ENCODE measurements at regions not wholly inside any gene's neighbourhood (a gene's known extent, or its start where the extent isn't known, plus 50 kb on each side); places are given as distances from the start of the nearest gene placed in this dataset.

DNA sequence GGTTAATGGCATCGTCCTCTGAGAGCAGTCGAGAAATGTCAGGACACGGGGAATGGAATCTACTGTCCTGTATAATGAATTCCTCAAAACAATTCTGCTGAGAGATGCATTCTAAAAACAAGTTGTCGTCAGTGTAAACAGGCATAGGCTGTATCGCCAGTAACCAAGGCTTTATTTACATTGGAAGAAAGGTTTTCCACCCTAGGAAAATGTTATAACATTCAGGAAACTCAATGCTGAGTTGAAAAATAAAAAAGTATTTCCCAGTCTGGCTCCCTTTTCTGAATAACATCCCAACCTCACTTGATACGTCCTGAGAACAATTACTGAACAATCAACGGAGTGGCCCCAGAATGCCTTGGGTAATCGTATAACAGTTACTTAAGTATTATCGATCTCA is 79.6 kb upstream of the UCN3 start:
- TF ChIP-seq, protein P1, sequence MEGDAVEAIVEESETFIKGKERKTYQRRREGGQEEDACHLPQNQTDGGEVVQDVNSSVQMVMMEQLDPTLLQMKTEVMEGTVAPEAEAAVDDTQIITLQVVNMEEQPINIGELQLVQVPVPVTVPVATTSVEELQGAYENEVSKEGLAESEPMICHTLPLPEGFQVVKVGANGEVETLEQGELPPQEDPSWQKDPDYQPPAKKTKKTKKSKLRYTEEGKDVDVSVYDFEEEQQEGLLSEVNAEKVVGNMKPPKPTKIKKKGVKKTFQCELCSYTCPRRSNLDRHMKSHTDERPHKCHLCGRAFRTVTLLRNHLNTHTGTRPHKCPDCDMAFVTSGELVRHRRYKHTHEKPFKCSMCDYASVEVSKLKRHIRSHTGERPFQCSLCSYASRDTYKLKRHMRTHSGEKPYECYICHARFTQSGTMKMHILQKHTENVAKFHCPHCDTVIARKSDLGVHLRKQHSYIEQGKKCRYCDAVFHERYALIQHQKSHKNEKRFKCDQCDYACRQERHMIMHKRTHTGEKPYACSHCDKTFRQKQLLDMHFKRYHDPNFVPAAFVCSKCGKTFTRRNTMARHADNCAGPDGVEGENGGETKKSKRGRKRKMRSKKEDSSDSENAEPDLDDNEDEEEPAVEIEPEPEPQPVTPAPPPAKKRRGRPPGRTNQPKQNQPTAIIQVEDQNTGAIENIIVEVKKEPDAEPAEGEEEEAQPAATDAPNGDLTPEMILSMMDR (IDR thresholded peaks at IDR 0.05; ENCODE audit: low read length): no peak
- no peak for TF ChIP-seq EZH2 (optimal IDR thresholded peaks at IDR 0.05; ENCODE audit: low read depth, low read length)
- TF ChIP-seq EZH2phosphoT487 (IDR thresholded peaks at IDR 0.05; ENCODE audit: low read length): no peak
